Retinal pigment epithelial cell (primary cell): ENCODE measurements at regions not wholly inside any gene's neighbourhood (a gene's known extent, or its start where the extent isn't known, plus 50 kb on each side); places are given as distances from the start of the nearest gene placed in this dataset.

ENCODE experiments used
- DNase-seq: peaks from one replicate; pipeline ENCODE4 v3.0.0-alpha.2; 2010; ENCODE audit warnings: low read depth
- H3K4me3 ChIP-seq: 2 replicates; pipeline ENCODE4 v1.5.1; 2011; ENCODE audit warnings: mild to moderate bottlenecking, low read length, control low read depth, moderate library complexity
- TF ChIP-seq, protein P1 (sequence below): conservative IDR thresholded peaks from 2 replicates; pipeline ENCODE4 v1.5.1; 2011; ENCODE audit warnings: low read depth, low read length, control low read depth, inconsistent platforms

DNA sequence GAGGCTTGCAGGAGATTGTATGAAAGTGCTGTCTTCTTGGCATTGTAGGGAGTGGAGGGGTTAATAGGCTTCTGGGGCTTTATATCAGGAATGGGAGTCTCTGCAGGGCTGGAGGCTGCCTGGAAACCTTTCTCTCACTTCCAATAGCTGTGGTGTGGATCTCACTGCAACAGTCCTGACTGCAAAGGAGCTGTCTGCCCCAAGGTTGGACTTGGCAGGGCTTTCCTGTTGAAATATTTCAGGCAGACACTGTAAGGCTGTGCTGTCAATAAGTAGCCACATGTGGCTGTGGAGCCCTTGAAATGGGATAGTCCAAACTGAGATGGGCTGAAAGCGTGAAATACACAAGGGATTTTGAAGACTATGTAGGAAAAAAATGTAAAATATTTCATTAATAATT, 399.1 kb upstream of the SPRED2 start:
- DNase-seq = no peak
- TF ChIP-seq, protein P1, sequence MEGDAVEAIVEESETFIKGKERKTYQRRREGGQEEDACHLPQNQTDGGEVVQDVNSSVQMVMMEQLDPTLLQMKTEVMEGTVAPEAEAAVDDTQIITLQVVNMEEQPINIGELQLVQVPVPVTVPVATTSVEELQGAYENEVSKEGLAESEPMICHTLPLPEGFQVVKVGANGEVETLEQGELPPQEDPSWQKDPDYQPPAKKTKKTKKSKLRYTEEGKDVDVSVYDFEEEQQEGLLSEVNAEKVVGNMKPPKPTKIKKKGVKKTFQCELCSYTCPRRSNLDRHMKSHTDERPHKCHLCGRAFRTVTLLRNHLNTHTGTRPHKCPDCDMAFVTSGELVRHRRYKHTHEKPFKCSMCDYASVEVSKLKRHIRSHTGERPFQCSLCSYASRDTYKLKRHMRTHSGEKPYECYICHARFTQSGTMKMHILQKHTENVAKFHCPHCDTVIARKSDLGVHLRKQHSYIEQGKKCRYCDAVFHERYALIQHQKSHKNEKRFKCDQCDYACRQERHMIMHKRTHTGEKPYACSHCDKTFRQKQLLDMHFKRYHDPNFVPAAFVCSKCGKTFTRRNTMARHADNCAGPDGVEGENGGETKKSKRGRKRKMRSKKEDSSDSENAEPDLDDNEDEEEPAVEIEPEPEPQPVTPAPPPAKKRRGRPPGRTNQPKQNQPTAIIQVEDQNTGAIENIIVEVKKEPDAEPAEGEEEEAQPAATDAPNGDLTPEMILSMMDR = no peak
- H3K4me3 ChIP-seq = no peak overlapping the region

DNA sequence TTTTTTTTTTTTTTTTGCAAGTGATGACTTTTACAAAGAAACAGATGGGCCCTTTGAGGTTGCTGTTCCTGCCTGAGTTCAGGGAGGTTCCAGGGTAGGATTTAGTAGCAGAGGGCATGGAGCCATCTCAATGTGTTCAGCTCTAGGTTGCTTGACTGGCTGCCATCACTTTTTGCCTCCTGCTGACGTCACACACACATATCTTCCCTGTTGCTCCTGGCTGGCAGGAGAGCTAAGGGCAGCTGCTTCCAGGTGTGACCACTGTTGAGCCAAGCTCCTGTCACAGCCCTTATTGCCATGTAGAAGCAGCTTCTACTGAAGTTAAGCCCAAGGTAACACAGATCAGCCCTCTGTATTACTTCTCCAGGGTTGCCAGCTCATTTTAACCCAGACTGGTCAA, 394.2 kb upstream of the SPRED2 start:
- TF ChIP-seq, protein P1 = no peak
- no peak overlapping the region for H3K4me3 ChIP-seq
- no peak for DNase-seq

DNA sequence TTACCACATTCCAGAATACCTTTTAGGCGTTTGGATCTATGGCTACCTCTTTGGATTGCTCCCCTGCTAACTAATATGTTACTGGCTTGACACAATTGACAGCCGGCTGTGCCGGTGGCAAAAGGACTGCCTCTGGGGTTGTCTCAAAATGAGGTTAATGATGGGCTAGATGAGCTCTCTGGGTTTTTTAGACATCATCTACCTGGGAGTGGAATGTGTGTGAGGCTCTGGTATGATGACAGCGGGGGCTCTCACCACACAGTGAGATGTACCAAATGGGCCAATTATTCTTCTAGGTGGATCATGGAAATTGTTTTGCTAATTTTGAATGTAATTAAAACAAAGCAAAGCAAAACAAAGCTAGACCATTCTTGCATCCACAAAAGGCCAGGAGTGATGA, 391.1 kb upstream of the SPRED2 start:
- no peak for DNase-seq
- TF ChIP-seq, protein P1 = no peak

DNA sequence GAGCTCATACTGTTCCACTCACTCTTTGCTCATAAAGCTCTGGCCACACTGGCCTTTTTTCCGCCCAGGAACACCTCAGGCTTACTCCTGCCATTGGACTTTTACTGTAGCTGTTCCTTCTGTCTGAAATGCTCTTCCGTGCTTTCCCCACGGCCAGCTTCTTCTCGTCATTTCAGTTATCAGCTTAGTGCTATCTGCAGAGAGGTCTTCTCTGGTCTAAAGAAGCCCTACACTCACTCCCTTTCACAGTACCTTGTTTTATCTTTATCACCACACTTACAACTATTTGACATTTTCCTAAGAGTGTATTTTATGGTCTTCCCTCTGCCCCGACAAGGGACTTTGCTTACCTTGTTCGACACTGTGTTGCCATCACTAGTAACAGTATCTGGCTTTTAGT, 388.1 kb upstream of the SPRED2 start:
- no peak overlapping the region for H3K4me3 ChIP-seq
- no peak for DNase-seq
- TF ChIP-seq, protein P1 = no peak

More for the DNA sequence above, 391.1 kb upstream of the SPRED2 start:
- no peak overlapping the region for H3K4me3 ChIP-seq

DNA sequence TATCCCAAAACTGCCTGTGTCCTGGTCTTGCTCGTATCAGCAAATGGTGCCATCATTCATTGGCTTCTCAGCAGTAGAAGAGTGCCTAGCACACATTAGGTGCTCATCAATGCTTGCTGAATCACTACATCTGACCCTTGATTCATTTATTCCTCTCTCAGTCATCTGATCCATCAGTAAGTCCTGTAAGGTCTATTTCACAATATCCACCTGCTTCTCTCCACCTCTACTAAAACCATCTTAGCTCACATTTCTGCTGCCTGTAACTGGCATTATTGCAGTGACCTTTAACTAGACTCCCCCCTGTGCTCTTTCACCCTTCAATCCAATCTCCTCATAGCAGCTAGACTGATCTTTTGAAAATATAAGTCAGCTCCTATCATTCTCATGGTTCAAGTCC, 387.6 kb upstream of the SPRED2 start:
- no peak for DNase-seq
- H3K4me3 ChIP-seq = no peak overlapping the region
- TF ChIP-seq, protein P1 = no peak

DNA sequence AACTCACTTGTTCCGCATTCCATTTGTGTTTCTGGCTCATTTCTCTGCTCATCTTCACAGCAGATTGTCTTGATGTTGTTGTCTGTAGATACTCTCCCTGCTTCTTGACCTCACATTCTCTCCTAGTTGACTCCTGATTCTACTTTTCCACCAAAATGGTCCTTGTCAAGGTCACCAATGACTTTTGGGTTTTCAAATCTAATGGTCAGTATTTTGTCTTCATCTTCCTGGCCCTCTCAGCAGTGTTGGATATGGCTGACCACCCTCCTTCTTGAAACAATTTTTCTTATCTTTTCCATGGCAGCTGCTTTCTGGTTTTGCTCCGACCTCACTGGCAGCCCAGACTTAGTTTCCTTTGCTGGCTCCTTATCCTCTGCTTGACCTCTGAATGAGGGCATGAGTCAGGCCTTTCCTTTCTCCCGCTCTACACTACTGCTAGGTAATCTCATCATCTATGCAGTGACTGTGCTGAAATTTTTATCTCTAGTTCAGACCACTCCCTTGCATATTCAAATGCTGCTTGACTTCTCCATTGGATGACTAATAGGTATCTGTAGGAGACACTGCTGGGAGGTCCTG, 386.6 kb upstream of the SPRED2 start:
- TF ChIP-seq, protein P1 = no peak
- H3K4me3 ChIP-seq = no peak overlapping the region
- no peak for DNase-seq

DNA sequence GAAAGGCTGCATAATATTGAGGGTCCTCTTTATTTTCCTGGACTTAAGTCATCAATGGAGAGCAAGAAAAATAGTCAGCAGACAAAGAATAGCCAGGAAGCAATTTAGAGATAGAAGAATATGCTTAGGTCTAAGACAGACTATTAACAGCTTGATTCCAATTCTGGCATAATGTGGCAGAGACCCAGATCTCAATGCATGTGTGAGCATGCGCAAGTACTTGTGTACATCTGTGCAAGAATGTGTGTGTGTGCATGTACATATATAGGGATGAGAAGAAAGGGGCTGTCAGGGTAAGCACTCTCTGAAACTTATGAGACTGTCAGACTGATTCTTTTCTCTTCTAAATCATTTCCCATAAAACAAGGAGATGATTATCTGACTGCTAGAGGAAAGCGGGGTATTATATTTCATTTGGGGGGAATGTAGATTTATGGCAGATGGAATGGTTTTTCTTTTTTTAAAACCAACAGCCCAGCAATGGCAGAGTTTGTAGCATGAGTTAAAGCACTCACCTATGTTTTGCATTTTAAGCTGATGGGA, 381.3 kb upstream of the SPRED2 start:
- TF ChIP-seq, protein P1 = no peak
- no peak overlapping the region for H3K4me3 ChIP-seq

More for the DNA sequence above, 381.3 kb upstream of the SPRED2 start:
- no peak for DNase-seq
